ENCODE measurements at regions not wholly inside any gene's neighbourhood (a gene's known extent, or its start where the extent isn't known, plus 50 kb on each side); places are given as distances from the start of the nearest gene placed in this dataset.
A peak's percentile ranks its signal among the peaks of the same experiment; 100 is the strongest.
"Not testable (repeated sequence)": the region's sequence is repeated elsewhere in the genome, so short reads cannot be mapped to it uniquely, and the experiment has no call there.

GRCh38 chr4:14415146-14415545 lies 587.1 kb upstream of the CPEB2 start:
- peak; percentile 39 for DNase-seq
- no peaks in the 10 kb centered on the region for H3K9me3 Mint-ChIP-seq
- no peak for TF ChIP-seq CTCF (IDR thresholded peaks at IDR 0.05)
- H3K27me3 Mint-ChIP-seq (ENCODE audit: low read depth, poor library complexity) = peaks cover 5% of the 10 kb centered on the region
- H3K36me3 Mint-ChIP-seq (ENCODE audit: low read depth) = no peaks in the 10 kb centered on the region
- H3K27ac Mint-ChIP-seq = no peak overlapping the region
- H3K4me1 Mint-ChIP-seq = peaks cover 9% of the 10 kb centered on the region
- H3K4me3 Mint-ChIP-seq = no peak overlapping the region

GRCh38 chr4:14419516-14419915 lies 582.8 kb upstream of the CPEB2 start:
- no peak for TF ChIP-seq CTCF (IDR thresholded peaks at IDR 0.05)
- Mint-ChIP-seq H3K4me3 (no peak overlapping the region), H3K36me3 (ENCODE audit: low read depth) (no peaks in the 10 kb centered on the region), H3K27ac (no peak overlapping the region), H3K4me1 (no peaks in the 10 kb centered on the region), H3K27me3 (ENCODE audit: low read depth, poor library complexity) (peaks cover 5% of the 10 kb centered on the region), H3K9me3 (peaks cover 21% of the 10 kb centered on the region)
- no peak for DNase-seq

- not testable (repeated sequence) for H3K27me3 Mint-ChIP-seq (ENCODE audit: low read depth, poor library complexity); H3K36me3 Mint-ChIP-seq (ENCODE audit: low read depth); H3K4me1 Mint-ChIP-seq; DNase-seq; H3K27ac Mint-ChIP-seq; H3K4me3 Mint-ChIP-seq
- peaks cover 41% of the 10 kb centered on the region for H3K9me3 Mint-ChIP-seq
Observed at GRCh38 chr4:14426297-14426696, 576.0 kb upstream of the CPEB2 start.

- Mint-ChIP-seq H3K27me3 (ENCODE audit: low read depth, poor library complexity) (peaks cover 3% of the 10 kb centered on the region), H3K4me3 (no peak overlapping the region), H3K4me1 (no peaks in the 10 kb centered on the region), H3K9me3 (peaks cover 31% of the 10 kb centered on the region), H3K27ac (no peak overlapping the region), H3K36me3 (ENCODE audit: low read depth) (no peaks in the 10 kb centered on the region)
- no peak for DNase-seq
- TF ChIP-seq CTCF (IDR thresholded peaks at IDR 0.05) = no peak
Observed at GRCh38 chr4:14428125-14428524, 574.2 kb upstream of the CPEB2 start.

- H3K9me3 Mint-ChIP-seq = peaks cover 10% of the 10 kb centered on the region
- TF ChIP-seq CTCF (IDR thresholded peaks at IDR 0.05) = no peak
- DNase-seq = no peak
- no peak overlapping the region for H3K4me3 Mint-ChIP-seq
- no peaks in the 10 kb centered on the region for H3K4me1 Mint-ChIP-seq
- H3K36me3 Mint-ChIP-seq (ENCODE audit: low read depth) = no peaks in the 10 kb centered on the region
- H3K27ac Mint-ChIP-seq = no peak overlapping the region
- no peaks in the 10 kb centered on the region for H3K27me3 Mint-ChIP-seq (ENCODE audit: low read depth, poor library complexity)
Observed at GRCh38 chr4:14431155-14432134, 570.8 kb upstream of the CPEB2 start.

- Mint-ChIP-seq H3K27ac (no peak overlapping the region), H3K4me1 (no peaks in the 10 kb centered on the region), H3K4me3 (no peak overlapping the region), H3K9me3 (no peaks in the 10 kb centered on the region), H3K27me3 (ENCODE audit: low read depth, poor library complexity) (no peaks in the 10 kb centered on the region), H3K36me3 (ENCODE audit: low read depth) (no peaks in the 10 kb centered on the region)
- no peak for DNase-seq
- TF ChIP-seq CTCF (IDR thresholded peaks at IDR 0.05) = no peak
Observed at GRCh38 chr4:14434483-14434882, 567.8 kb upstream of the CPEB2 start.
